HK-2 (cell line): ENCODE measurements at regions not wholly inside any gene's neighbourhood (a gene's known extent, or its start where the extent isn't known, plus 50 kb on each side); places are given as distances from the start of the nearest gene placed in this dataset.
"Not testable (repeated sequence)": the region's sequence is repeated elsewhere in the genome, so short reads cannot be mapped to it uniquely, and the experiment has no call there.

Experiments used
- DNase-seq: peaks from one replicate; pipeline ENCODE4 v3.0.0-alpha.2; 2018; ENCODE audit not compliant: unreplicated experiment

GRCh38 chr3:33956776-33957175 lies 158.3 kb downstream of the PDCD6IP start:
- DNase-seq, result no peak

GRCh38 chr3:33957176-33957575 lies 158.7 kb downstream of the PDCD6IP start:
- DNase-seq, result no peak

GRCh38 chr3:33958661-33959060 lies 160.2 kb downstream of the PDCD6IP start:
- DNase-seq, result no peak

- DNase-seq, result no peak
These were observed 164.0 kb downstream of the PDCD6IP start for GRCh38 chr3:33962396-33962795.

- DNase-seq, result not testable (repeated sequence)
These were observed 171.8 kb downstream of the PDCD6IP start for GRCh38 chr3:33970180-33970579.

GRCh38 chr3:33971055-33971454 lies 172.6 kb downstream of the PDCD6IP start:
- no peak for DNase-seq

GRCh38 chr3:33975463-33975862 lies 177.0 kb downstream of the PDCD6IP start:
- DNase-seq, result no peak

- no peak for DNase-seq
These were observed 178.8 kb downstream of the PDCD6IP start for GRCh38 chr3:33977227-33977626.

GRCh38 chr3:33980252-33980651 lies 181.8 kb downstream of the PDCD6IP start:
- DNase-seq, result peak; percentile 59

GRCh38 chr3:33982269-33982798 lies 183.9 kb downstream of the PDCD6IP start:
- no peak for DNase-seq

- not testable (repeated sequence) for DNase-seq
These were observed 184.5 kb downstream of the PDCD6IP start for GRCh38 chr3:33982949-33983348.

- no peak for DNase-seq
These were observed 190.8 kb downstream of the PDCD6IP start for GRCh38 chr3:33989229-33989628.

GRCh38 chr3:33991673-33992072 lies 193.2 kb downstream of the PDCD6IP start:
- no peak for DNase-seq

- no peak for DNase-seq
These were observed 195.2 kb downstream of the PDCD6IP start for GRCh38 chr3:33993631-33994030.

- DNase-seq, result no peak
These were observed 196.1 kb downstream of the PDCD6IP start for GRCh38 chr3:33994568-33994967.

- no peak for DNase-seq
These were observed 201.9 kb downstream of the PDCD6IP start for GRCh38 chr3:34000301-34000700.

GRCh38 chr3:34001022-34001421 lies 202.6 kb downstream of the PDCD6IP start:
- no peak for DNase-seq

GRCh38 chr3:34001990-34002389 lies 203.6 kb downstream of the PDCD6IP start:
- no peak for DNase-seq

- DNase-seq, result no peak
These were observed 204.2 kb downstream of the PDCD6IP start for GRCh38 chr3:34002569-34003100.

GRCh38 chr3:34005886-34006285 lies 207.5 kb downstream of the PDCD6IP start:
- no peak for DNase-seq

GRCh38 chr3:34008191-34008590 lies 209.8 kb downstream of the PDCD6IP start:
- DNase-seq, result no peak

- DNase-seq, result no peak
These were observed 210.7 kb downstream of the PDCD6IP start for GRCh38 chr3:34008836-34009809.
